CD4-positive, CD25-positive, alpha-beta regulatory T cell (primary cell): ENCODE measurements at regions not wholly inside any gene's neighbourhood (a gene's known extent, or its start where the extent isn't known, plus 50 kb on each side); places are given as distances from the start of the nearest gene placed in this dataset.
A peak's percentile ranks its signal among the peaks of the same experiment; 100 is the strongest.

Experiments used
- ATAC-seq, 2 donors: fragments of 150-1000 bp; cut with Tn5 transposase; one replicate each; pipeline ENCODE4 v1.10.0; 2021; ENCODE audit warnings: low read depth in 2 of 2, moderate number of reproducible peaks in 2 of 2, moderate library complexity in 1 of 2
- DNase-seq, 3 donors: peaks; one replicate each; pipeline versions ENCODE4 v3.0.0 to v3.0.0-alpha.2; 2012 to 2022; ENCODE audit warnings: mixed read lengths in 1 of 3
- H3K27ac ChIP-seq: one replicate; pipeline ENCODE4 v1.7.0; 2013; ENCODE audit warnings: mild to moderate bottlenecking, low read length; ENCODE audit not compliant: insufficient read depth, poor library complexity, severe bottlenecking
- H3K27me3 ChIP-seq: one replicate; pipeline ENCODE4 v1.7.0; 2013; ENCODE audit warnings: low read length; ENCODE audit not compliant: control insufficient read depth, insufficient read depth
- H3K36me3 ChIP-seq: one replicate; pipeline ENCODE4 v1.7.0; 2013; ENCODE audit warnings: mild to moderate bottlenecking, low read length, moderate library complexity; ENCODE audit not compliant: control insufficient read depth, insufficient read depth
- H3K4me1 ChIP-seq: 2 replicates; pipeline ENCODE4 v1.7.0; 2013; ENCODE audit warnings: mild to moderate bottlenecking, low read length; ENCODE audit not compliant: insufficient read depth, control insufficient read depth, poor library complexity, severe bottlenecking
- H3K4me3 ChIP-seq: one replicate; pipeline ENCODE4 v1.7.0; 2013; ENCODE audit warnings: low read depth, mild to moderate bottlenecking, low read length, moderate library complexity
- H3K9me3 ChIP-seq, 2 experiments: 1 replicate in 1 of 2; 2 replicates in 1 of 2; pipeline ENCODE4 v1.7.0; 2013; ENCODE audit warnings: low read length in 2 of 2, mild to moderate bottlenecking in 1 of 2, moderate library complexity in 1 of 2; ENCODE audit not compliant: control insufficient read depth in 2 of 2
- H3K27ac Mint-ChIP-seq, 3 donors: one replicate each; pipeline ENCODE4 v1.8.0; 2020 to 2022; ENCODE audit warnings: mild to moderate bottlenecking in 3 of 3, mixed read lengths in 3 of 3, moderate library complexity in 2 of 3
- H3K27me3 Mint-ChIP-seq: one replicate; pipeline ENCODE4 v1.8.0; 2022; ENCODE audit warnings: mild to moderate bottlenecking, mixed read lengths
- H3K36me3 Mint-ChIP-seq: one replicate; pipeline ENCODE4 v1.8.0; 2020; ENCODE audit warnings: mixed read lengths
- H3K4me1 Mint-ChIP-seq, 4 donors: one replicate each; pipeline ENCODE4 v1.8.0; 2020 to 2022; ENCODE audit warnings: mixed read lengths in 4 of 4, mild to moderate bottlenecking in 1 of 4
- H3K4me3 Mint-ChIP-seq, 4 donors: one replicate each; pipeline ENCODE4 v1.8.0; 2020 to 2022; ENCODE audit warnings: mild to moderate bottlenecking in 4 of 4, mixed read lengths in 4 of 4, moderate library complexity in 3 of 4
- H3K9me3 Mint-ChIP-seq, 7 donors: one replicate each; pipeline ENCODE4 v1.8.0; 2020 to 2022; ENCODE audit warnings: mixed read lengths in 7 of 7, mild to moderate bottlenecking in 3 of 7, moderate library complexity in 2 of 7

DNA sequence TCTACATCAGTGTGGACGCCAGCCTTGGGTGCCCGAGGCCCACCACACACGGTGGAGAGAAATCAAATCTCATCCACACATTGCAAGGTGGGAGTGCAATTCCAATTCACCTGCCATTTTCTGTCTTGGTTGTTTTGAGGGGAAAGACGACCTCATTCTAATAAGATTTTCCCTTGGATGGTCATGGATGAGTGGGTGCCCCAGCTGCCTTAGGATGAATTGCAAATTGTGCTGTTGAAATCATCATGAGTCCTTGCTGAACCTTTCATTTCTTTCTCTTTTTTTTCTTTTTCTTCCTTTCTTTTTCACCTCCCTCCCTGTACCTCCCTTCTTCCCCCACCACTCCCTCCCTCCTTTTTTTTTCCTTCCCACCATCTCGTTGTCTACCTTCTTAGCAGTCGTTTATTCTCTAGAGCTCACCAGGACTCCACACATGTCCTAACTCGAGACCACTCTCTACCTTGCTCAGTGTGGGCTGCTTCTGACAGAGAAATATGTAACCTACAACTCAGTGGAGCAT lies 266.9 kb upstream of the NFE2L3 start:
- H3K36me3 Mint-ChIP-seq = no peaks in the 10 kb centered on the region
- no peak overlapping the region for H3K4me3 Mint-ChIP-seq
- DNase-seq (no peak), ATAC-seq (no peak)
- H3K9me3 ChIP-seq = no peaks in the 10 kb centered on the region
- H3K9me3 Mint-ChIP-seq = no peaks in the 10 kb centered on the region
- peaks cover 38% of the 10 kb centered on the region for H3K27me3 Mint-ChIP-seq
- H3K4me1 ChIP-seq = no peaks in the 10 kb centered on the region
- no peak overlapping the region for H3K27ac Mint-ChIP-seq
- no peak overlapping the region for H3K4me3 ChIP-seq
- no peak overlapping the region for H3K27ac ChIP-seq
- H3K27me3 ChIP-seq = peaks cover 20% of the 10 kb centered on the region
- no peaks in the 10 kb centered on the region for H3K4me1 Mint-ChIP-seq
- no peaks in the 10 kb centered on the region for H3K36me3 ChIP-seq

DNA sequence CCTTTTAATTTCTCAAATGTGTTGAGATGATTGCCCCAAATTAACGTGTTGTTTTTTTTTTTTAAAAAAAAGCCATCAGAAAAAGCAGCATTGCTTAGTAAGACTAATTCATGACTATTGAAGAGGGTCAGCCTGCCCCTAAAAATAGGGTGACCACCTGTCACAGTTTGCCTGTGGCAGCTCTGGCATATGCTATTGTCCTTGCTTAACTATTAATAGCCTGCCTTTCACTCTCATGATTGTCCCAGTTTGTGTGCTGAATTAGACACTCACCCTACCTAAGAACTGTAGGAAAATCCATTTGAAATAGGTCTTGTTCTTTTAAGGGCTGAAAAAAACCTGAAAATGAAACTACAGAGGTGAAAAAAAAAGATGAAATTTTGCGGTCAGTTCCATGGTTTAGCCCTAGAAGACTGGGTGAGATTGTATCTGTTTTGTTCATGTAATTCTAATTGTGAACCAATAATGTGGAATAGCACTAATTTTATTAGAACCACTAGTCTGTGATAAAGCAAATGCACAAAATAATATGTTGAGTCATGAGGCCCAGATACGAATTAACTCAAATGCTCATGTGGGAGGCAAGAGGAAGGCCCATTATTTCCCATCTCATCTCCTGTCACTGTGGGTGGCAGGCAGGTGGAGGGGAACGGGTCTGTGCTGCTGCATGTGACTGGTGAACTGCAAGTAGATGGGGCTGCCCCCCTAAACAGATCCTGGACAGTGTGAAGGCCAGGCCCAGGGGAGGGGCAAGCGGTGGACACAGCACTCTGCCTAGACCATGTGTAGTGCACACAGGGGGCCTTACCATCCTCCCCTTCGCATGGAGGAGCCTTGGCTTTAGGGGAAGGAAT lies 265.4 kb upstream of the NFE2L3 start:
- no peaks in the 10 kb centered on the region for H3K4me1 ChIP-seq
- Mint-ChIP-seq H3K9me3 (no peaks in the 10 kb centered on the region), H3K27ac (no peak overlapping the region), H3K4me1 (no peaks in the 10 kb centered on the region), H3K36me3 (no peaks in the 10 kb centered on the region), H3K27me3 (peaks cover 32% of the 10 kb centered on the region), H3K4me3 (no peak overlapping the region)
- H3K36me3 ChIP-seq = no peaks in the 10 kb centered on the region
- no peak for ATAC-seq
- peaks cover 14% of the 10 kb centered on the region for H3K27me3 ChIP-seq
- no peak overlapping the region for H3K4me3 ChIP-seq
- no peak for DNase-seq
- no peak overlapping the region for H3K27ac ChIP-seq
- no peaks in the 10 kb centered on the region for H3K9me3 ChIP-seq

DNA sequence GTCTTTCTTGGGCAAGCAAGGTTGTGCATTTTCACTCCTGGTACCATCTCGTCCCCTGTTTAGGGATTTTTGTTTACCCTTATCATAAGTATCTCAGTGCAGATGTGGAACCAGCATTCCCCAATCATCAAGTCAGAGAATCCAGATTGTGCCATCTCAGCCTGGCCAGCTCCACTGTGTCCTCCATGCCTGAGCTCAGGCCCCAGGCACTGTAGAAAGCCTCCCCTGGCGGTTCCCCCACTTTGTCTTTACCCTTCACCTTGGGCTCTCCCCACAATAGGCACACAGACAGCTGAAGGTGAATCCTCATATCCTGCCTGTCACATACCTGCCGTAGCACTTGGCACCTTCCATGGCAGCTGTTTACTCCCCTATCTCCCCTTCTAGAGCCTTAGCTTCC lies 264.7 kb upstream of the NFE2L3 start:
- Mint-ChIP-seq H3K27me3 (peaks cover 27% of the 10 kb centered on the region), H3K9me3 (no peaks in the 10 kb centered on the region), H3K36me3 (no peaks in the 10 kb centered on the region), H3K27ac (no peak overlapping the region), H3K4me3 (no peak overlapping the region), H3K4me1 (no peaks in the 10 kb centered on the region)
- H3K36me3 ChIP-seq = no peaks in the 10 kb centered on the region
- H3K4me3 ChIP-seq = no peak overlapping the region
- no peak overlapping the region for H3K27ac ChIP-seq
- ATAC-seq = no peak
- no peaks in the 10 kb centered on the region for H3K4me1 ChIP-seq
- peaks cover 15% of the 10 kb centered on the region for H3K27me3 ChIP-seq
- no peak for DNase-seq
- H3K9me3 ChIP-seq = no peaks in the 10 kb centered on the region

DNA sequence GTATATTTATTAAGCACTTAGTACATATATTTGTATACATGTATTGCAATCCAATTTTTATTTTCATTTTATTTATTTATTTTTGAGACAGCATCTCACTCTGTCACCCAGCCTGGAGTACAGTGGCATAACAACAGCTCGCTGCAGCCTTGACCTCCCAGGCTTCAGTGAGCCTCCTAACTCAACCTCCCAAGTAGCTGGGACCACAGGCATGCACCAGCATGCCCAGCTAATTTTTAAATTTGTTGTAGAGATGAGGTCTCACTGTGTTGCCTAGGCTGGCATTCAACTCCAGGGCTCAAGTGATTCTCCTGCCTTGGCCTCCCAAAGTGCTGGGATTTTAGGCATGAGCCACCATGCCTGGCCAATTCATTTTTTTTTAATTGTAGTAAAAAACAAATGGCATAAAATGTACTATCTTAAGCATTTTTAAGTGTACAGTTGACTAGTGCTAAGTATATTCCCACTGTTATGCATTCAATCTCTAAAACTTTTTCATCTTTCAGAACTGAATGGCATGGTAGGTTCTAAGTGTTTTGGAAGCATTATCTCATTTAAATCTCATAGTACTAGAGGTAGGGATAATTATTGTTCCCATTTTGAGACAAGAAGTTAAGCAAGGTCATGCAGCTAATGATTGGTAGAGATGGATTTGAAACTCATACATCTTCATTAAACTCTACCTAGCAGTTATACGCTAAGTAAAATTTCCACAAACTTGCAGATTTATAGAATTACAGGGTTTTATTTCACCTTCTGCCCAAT lies 264.0 kb upstream of the NFE2L3 start:
- H3K27ac ChIP-seq = no peak overlapping the region
- H3K4me3 ChIP-seq = no peak overlapping the region
- no peak overlapping the region for H3K27ac Mint-ChIP-seq
- no peaks in the 10 kb centered on the region for H3K9me3 Mint-ChIP-seq
- no peak for DNase-seq
- no peaks in the 10 kb centered on the region for H3K9me3 ChIP-seq
- peaks cover 2 to 3% (median 3%) of the 10 kb centered on the region in 4 donors for H3K4me1 Mint-ChIP-seq
- peaks cover 5% of the 10 kb centered on the region for H3K4me1 ChIP-seq
- H3K27me3 Mint-ChIP-seq = peaks cover 21% of the 10 kb centered on the region
- H3K36me3 ChIP-seq = no peaks in the 10 kb centered on the region
- H3K36me3 Mint-ChIP-seq = no peaks in the 10 kb centered on the region
- ATAC-seq = no peak
- no peak overlapping the region for H3K4me3 Mint-ChIP-seq
- peaks cover 15% of the 10 kb centered on the region for H3K27me3 ChIP-seq

DNA sequence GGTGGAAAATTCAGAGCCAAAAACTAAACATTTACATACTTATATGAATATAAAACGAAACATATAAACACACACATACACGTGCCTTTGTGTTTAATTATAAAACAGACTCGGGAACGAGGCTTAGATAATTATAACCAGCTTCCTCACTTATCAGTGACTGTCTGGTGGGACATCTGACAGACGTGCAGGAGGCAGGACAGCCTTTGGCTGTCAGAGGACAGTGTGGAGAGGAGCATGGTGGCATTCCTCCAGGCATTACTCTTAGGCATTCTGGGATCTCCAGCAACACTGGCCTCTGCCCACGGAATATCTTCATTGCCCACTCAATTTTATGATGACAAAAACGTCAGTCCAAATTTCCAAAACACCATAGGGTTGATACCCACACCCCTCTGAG lies 262.2 kb upstream of the NFE2L3 start:
- peaks cover 4 to 19% (median 9%) of the 10 kb centered on the region in 4 donors for H3K4me1 Mint-ChIP-seq
- peaks cover 10% of the 10 kb centered on the region for H3K27me3 ChIP-seq
- no peak for ATAC-seq

DNA sequence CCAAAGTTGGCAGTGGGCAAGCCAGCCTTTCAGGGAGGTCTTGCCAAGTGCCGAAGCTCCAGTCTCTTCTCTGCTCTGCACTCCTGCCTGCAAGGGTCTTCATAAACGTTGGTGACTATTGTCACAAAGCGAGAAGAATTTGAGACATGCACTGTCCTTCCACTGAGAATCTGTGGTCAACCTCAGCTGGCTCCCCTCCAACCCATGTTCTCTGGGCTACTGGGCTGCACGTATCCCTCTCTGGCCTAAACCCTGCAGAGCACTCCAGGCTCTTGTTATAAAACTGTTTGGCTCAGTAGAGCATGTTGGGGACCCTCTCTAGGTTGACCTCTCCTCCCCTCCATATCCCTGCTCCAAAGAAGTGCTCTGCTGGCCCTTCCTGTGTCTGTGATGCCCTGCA lies 260.4 kb upstream of the NFE2L3 start:
- no peaks in the 10 kb centered on the region for H3K9me3 ChIP-seq
- Mint-ChIP-seq H3K36me3 (no peaks in the 10 kb centered on the region), H3K4me3 (no peak overlapping the region), H3K27ac (no peak overlapping the region), H3K9me3 (peaks cover 0 to 4% (median 0%) of the 10 kb centered on the region in 7 donors), H3K27me3 (peaks cover 10% of the 10 kb centered on the region), H3K4me1 (peaks cover 4 to 30% (median 13%) of the 10 kb centered on the region in 4 donors)
- no peaks in the 10 kb centered on the region for H3K36me3 ChIP-seq
- no peak overlapping the region for H3K27ac ChIP-seq
- ATAC-seq = no peak
- DNase-seq = no peak
- H3K4me1 ChIP-seq = peaks cover 15% of the 10 kb centered on the region
- H3K27me3 ChIP-seq = peaks cover 10% of the 10 kb centered on the region
- H3K4me3 ChIP-seq = no peak overlapping the region

More for the DNA sequence above, 262.2 kb upstream of the NFE2L3 start:
- Histone ChIP-seq H3K4me3 (no peak overlapping the region), H3K36me3 (no peaks in the 10 kb centered on the region), H3K27ac (no peak overlapping the region), H3K4me1 (peaks cover 8% of the 10 kb centered on the region), H3K9me3 (no peaks in the 10 kb centered on the region)
- Mint-ChIP-seq H3K9me3 (peaks cover 0 to 4% (median 0%) of the 10 kb centered on the region in 7 donors), H3K4me3 (no peak overlapping the region), H3K27me3 (peaks cover 14% of the 10 kb centered on the region), H3K27ac (no peak overlapping the region), H3K36me3 (no peaks in the 10 kb centered on the region)
- no peak for DNase-seq

DNA sequence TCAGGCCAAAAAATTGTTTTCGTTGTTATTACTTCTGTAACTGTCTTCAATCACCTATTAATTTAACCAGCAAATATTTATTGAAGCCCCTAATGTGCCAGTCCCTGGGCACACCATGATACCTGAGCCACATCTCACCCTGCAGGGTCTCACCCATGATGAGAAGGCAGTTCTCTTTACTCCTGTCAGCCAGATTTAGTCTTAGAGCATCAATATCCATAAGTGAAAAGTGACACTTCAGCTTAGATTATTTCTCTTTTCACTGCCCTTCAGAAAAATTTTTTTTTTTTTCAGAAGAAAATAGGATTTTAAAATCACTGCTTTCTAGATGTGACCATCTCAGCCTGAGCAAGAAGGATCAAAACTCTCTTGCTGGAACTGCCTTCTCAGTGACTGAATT lies 258.6 kb upstream of the NFE2L3 start:
- H3K27me3 ChIP-seq = peaks cover 10% of the 10 kb centered on the region

More for the DNA sequence above, 258.6 kb upstream of the NFE2L3 start:
- Mint-ChIP-seq H3K36me3 (no peaks in the 10 kb centered on the region), H3K4me3 (peak overlapping the region; percentile 79 to 98 (median 92)), H3K9me3 (peaks cover 0 to 4% (median 0%) of the 10 kb centered on the region in 7 donors), H3K27ac (peak overlapping the region; percentile 26 to 81 (median 48)), H3K27me3 (peaks cover 10% of the 10 kb centered on the region), H3K4me1 (peaks cover 4 to 30% (median 13%) of the 10 kb centered on the region in 4 donors)
- Histone ChIP-seq H3K36me3 (no peaks in the 10 kb centered on the region), H3K9me3 (no peaks in the 10 kb centered on the region), H3K27ac (no peak overlapping the region), H3K4me3 (peak overlapping the region; percentile 99), H3K4me1 (peaks cover 15% of the 10 kb centered on the region)
- no peak for ATAC-seq
- DNase-seq = peak in 1 of 3 donors; percentile 5
